HL-60 (cell line): ENCODE measurements at regions not wholly inside any gene's neighbourhood (a gene's known extent, or its start where the extent isn't known, plus 50 kb on each side); places are given as distances from the start of the nearest gene placed in this dataset.

ENCODE experiments used
- POLR2AphosphoS5 ChIP-seq: IDR thresholded peaks from 2 replicates; pipeline ENCODE4 v1.6.1; 2012; ENCODE audit warnings: low read depth
- REST ChIP-seq: IDR thresholded peaks from 2 replicates; pipeline ENCODE4 v1.6.1; 2012; ENCODE audit warnings: low read depth; ENCODE audit not compliant: insufficient replicate concordance

- no peak for TF ChIP-seq POLR2AphosphoS5
- no peak for TF ChIP-seq REST
Measured at GRCh38 chr14:73796415-73796814, 55.2 kb upstream of the PTGR2 start.
